Natural killer cell (primary cell): ENCODE measurements at regions not wholly inside any gene's neighbourhood (a gene's known extent, or its start where the extent isn't known, plus 50 kb on each side); places are given as distances from the start of the nearest gene placed in this dataset.

Experiments used
- ATAC-seq, 3 donors: fragments of 150-1000 bp in 2 of 3; fragments of 200-7000 bp in 1 of 3; cut with Tn5 transposase; 1 replicate in 1 of 3; 2 replicates in 2 of 3; pipeline ENCODE4 v1.10.0; 2021; ENCODE audit warnings: mild to moderate bottlenecking in 2 of 3, moderate library complexity in 2 of 3
- DNase-seq, 2 donors: peaks; one replicate each; pipeline versions ENCODE4 v3.0.0 to v3.0.0-alpha.2; 2013 to 2021; ENCODE audit warnings: mixed read lengths in 1 of 2
- H3K27ac ChIP-seq: one replicate; pipeline ENCODE4 v1.5.1; 2013; ENCODE audit warnings: mild to moderate bottlenecking, low read length
- H3K27me3 ChIP-seq: one replicate; pipeline ENCODE4 v1.6.1; 2013; ENCODE audit warnings: low read length; ENCODE audit not compliant: control insufficient read depth, insufficient read depth
- H3K36me3 ChIP-seq: one replicate; pipeline ENCODE4 v1.6.1; 2013; ENCODE audit warnings: low read length; ENCODE audit not compliant: control insufficient read depth, insufficient read depth
- H3K4me1 ChIP-seq: one replicate; pipeline ENCODE4 v1.6.1; 2013; ENCODE audit warnings: low read length; ENCODE audit not compliant: control insufficient read depth, insufficient read depth
- H3K4me3 ChIP-seq: one replicate; pipeline ENCODE4 v1.5.1; 2013; ENCODE audit warnings: low read length
- H3K9me3 ChIP-seq: one replicate; pipeline ENCODE4 v1.6.1; 2013; ENCODE audit warnings: low read length; ENCODE audit not compliant: control insufficient read depth, insufficient read depth
- H3K27ac Mint-ChIP-seq, 2 donors: one replicate each; pipeline ENCODE4 v1.8.0; 2022; ENCODE audit warnings: mild to moderate bottlenecking in 2 of 2, mixed read lengths in 2 of 2, moderate library complexity in 1 of 2
- H3K27me3 Mint-ChIP-seq, 2 donors: one replicate each; pipeline ENCODE4 v1.8.0; 2022; ENCODE audit warnings: low read depth in 2 of 2, mixed read lengths in 2 of 2
- H3K36me3 Mint-ChIP-seq: one replicate; pipeline ENCODE4 v1.8.0; 2022; ENCODE audit warnings: mixed read lengths
- H3K4me1 Mint-ChIP-seq, 2 donors: one replicate each; pipeline ENCODE4 v1.8.0; 2022; ENCODE audit warnings: mixed read lengths in 2 of 2
- H3K4me3 Mint-ChIP-seq: one replicate; pipeline ENCODE4 v1.8.0; 2022; ENCODE audit warnings: mild to moderate bottlenecking, moderate library complexity, mixed read lengths
- H3K9me3 Mint-ChIP-seq, 2 donors: one replicate each; pipeline ENCODE4 v1.8.0; 2022; ENCODE audit warnings: mixed read lengths in 2 of 2
- WGBS: methylation state at CpG from one replicate; pipeline ENCODE4 v1.1.7; 2013; ENCODE audit warnings: missing lambda C conversion rate; ENCODE audit not compliant: insufficient coverage; 5-methylcytosine and 5-hydroxymethylcytosine counted together
- intact Hi-C: fragments of 100-400 bp; cut with micrococcal nuclease; formaldehyde crosslinking; loops from one replicate; pipeline ENCODE4 v1.14.2; 2022
- TF ChIP-seq, protein P1 (sequence below): fragments of 200-600 bp; IDR thresholded peaks from one replicate; pipeline ENCODE4 v1.8.0; 2022; ENCODE audit warnings: antibody characterized with exemption

DNA sequence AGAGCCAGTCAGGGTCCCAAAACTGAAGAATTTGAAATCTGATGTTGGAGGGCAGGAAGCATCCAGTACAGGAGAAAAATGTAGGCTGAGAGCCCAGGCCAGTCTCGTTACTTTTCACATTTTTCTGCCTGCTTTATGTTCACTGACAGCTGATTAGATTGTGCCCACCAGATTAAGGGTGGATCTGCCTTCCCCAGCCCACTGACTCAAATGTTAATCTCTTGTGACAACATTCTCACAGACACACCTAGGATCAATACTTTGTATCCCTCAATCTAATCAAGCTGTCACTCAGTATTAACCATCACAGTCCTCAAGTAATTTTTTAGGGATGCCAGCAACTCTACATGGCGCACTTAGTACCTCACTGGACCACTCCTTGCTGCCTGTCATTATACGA is 1345.3 kb downstream of the FAM181B start:
- WGBS = 78% methylated on average over 3 of the region's 3 CpGs
- TF ChIP-seq, protein P1, sequence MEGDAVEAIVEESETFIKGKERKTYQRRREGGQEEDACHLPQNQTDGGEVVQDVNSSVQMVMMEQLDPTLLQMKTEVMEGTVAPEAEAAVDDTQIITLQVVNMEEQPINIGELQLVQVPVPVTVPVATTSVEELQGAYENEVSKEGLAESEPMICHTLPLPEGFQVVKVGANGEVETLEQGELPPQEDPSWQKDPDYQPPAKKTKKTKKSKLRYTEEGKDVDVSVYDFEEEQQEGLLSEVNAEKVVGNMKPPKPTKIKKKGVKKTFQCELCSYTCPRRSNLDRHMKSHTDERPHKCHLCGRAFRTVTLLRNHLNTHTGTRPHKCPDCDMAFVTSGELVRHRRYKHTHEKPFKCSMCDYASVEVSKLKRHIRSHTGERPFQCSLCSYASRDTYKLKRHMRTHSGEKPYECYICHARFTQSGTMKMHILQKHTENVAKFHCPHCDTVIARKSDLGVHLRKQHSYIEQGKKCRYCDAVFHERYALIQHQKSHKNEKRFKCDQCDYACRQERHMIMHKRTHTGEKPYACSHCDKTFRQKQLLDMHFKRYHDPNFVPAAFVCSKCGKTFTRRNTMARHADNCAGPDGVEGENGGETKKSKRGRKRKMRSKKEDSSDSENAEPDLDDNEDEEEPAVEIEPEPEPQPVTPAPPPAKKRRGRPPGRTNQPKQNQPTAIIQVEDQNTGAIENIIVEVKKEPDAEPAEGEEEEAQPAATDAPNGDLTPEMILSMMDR = no peak
- no peak overlapping the region for H3K4me3 ChIP-seq
- DNase-seq (no peak), ATAC-seq (no peak)
- Mint-ChIP-seq H3K4me1 (no peaks in the 10 kb centered on the region), H3K27me3 (no peaks in the 10 kb centered on the region), H3K9me3 (peaks cover 13 to 17% of the 10 kb centered on the region in 2 donors), H3K27ac (no peak overlapping the region), H3K36me3 (peaks cover 8% of the 10 kb centered on the region), H3K4me3 (no peak overlapping the region)
- peaks cover 2% of the 10 kb centered on the region for H3K9me3 ChIP-seq
- no peaks in the 10 kb centered on the region for H3K36me3 ChIP-seq
- no peaks in the 10 kb centered on the region for H3K4me1 ChIP-seq
- intact Hi-C loops = no loop called here
- no peak overlapping the region for H3K27ac ChIP-seq
- no peaks in the 10 kb centered on the region for H3K27me3 ChIP-seq

GRCh38 chr11:81380395-81380794 is 1353.3 kb downstream of the FAM181B start:
- Mint-ChIP-seq H3K27me3 (no peaks in the 10 kb centered on the region), H3K4me3 (no peak overlapping the region), H3K9me3 (peaks cover 3 to 11% of the 10 kb centered on the region in 2 donors), H3K4me1 (no peaks in the 10 kb centered on the region), H3K36me3 (peaks cover 8% of the 10 kb centered on the region), H3K27ac (no peak overlapping the region)
- TF ChIP-seq, protein P1 = no peak
- H3K27me3 ChIP-seq = no peaks in the 10 kb centered on the region
- WGBS = no CpG with 5 or more reads among the region's 1 CpG
- no peak for DNase-seq
- no peak overlapping the region for H3K4me3 ChIP-seq
- H3K4me1 ChIP-seq = no peaks in the 10 kb centered on the region
- no peaks in the 10 kb centered on the region for H3K9me3 ChIP-seq
- H3K36me3 ChIP-seq = no peaks in the 10 kb centered on the region
- no peak overlapping the region for H3K27ac ChIP-seq
- intact Hi-C loops = no loop called here
- no peak for ATAC-seq

DNA sequence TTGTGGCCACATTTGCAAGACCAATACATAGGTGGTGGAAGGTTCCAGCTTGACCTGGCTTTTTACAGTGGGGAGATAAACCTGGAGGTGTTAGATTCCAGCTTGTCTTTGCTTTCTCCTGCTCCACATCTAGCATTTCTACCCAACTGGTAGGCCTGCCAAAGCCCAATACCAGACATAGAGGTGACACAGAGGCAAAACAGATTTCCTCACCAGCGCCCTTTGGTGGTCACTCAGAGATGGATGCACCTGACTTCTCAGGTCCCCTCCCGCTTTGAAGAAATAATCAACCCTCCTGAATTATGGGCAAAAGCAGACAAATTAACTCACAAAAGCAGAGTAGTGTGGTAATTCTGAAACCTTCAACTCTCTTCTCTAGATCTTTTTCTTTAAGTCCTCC is 1356.2 kb downstream of the FAM181B start:
- Histone ChIP-seq H3K27me3 (no peaks in the 10 kb centered on the region), H3K4me1 (no peaks in the 10 kb centered on the region), H3K36me3 (no peaks in the 10 kb centered on the region), H3K27ac (no peak overlapping the region), H3K9me3 (no peaks in the 10 kb centered on the region), H3K4me3 (no peak overlapping the region)
- H3K4me3 Mint-ChIP-seq = no peak overlapping the region
- TF ChIP-seq, protein P1 = no peak
- H3K4me1 Mint-ChIP-seq = no peaks in the 10 kb centered on the region
- H3K9me3 Mint-ChIP-seq = peaks cover 5 to 20% of the 10 kb centered on the region in 2 donors
- WGBS = 67% methylated on average over 1 of the region's 2 CpGs
- no peaks in the 10 kb centered on the region for H3K36me3 Mint-ChIP-seq
- H3K27ac Mint-ChIP-seq = no peak overlapping the region
- intact Hi-C loops = no loop called here
- no peaks in the 10 kb centered on the region for H3K27me3 Mint-ChIP-seq
- DNase-seq = no peak
- ATAC-seq = no peak

- Mint-ChIP-seq H3K4me3 (no peak overlapping the region), H3K27ac (no peak overlapping the region), H3K9me3 (peaks cover 9 to 13% of the 10 kb centered on the region in 2 donors), H3K4me1 (no peaks in the 10 kb centered on the region), H3K36me3 (no peaks in the 10 kb centered on the region), H3K27me3 (no peaks in the 10 kb centered on the region)
- Histone ChIP-seq H3K4me1 (no peaks in the 10 kb centered on the region), H3K27me3 (no peaks in the 10 kb centered on the region), H3K36me3 (no peaks in the 10 kb centered on the region), H3K9me3 (peaks cover 4% of the 10 kb centered on the region), H3K4me3 (no peak overlapping the region), H3K27ac (no peak overlapping the region)
- ATAC-seq (no peak), DNase-seq (no peak)
- intact Hi-C loops = no loop called here
- TF ChIP-seq, protein P1 = no peak
- 88% methylated on average over 1 of the region's 2 CpGs for WGBS
Measured at GRCh38 chr11:81373986-81374385, 1359.7 kb downstream of the FAM181B start.
